Nephron (organoid): ENCODE measurements at regions not wholly inside any gene's neighbourhood (a gene's known extent, or its start where the extent isn't known, plus 50 kb on each side); places are given as distances from the start of the nearest gene placed in this dataset.

Experiments
- H3K27ac Mint-ChIP-seq, 3 experiments: 2 replicates each; pipeline ENCODE4 v1.8.0; 2020; ENCODE audit warnings: mixed read lengths in 3 of 3, mild to moderate bottlenecking in 2 of 3, moderate library complexity in 1 of 3
- H3K27me3 Mint-ChIP-seq: 2 replicates; pipeline ENCODE4 v1.8.0; 2021; ENCODE audit warnings: low read depth, mild to moderate bottlenecking, moderate library complexity, mixed read lengths
- H3K36me3 Mint-ChIP-seq: 2 replicates; pipeline ENCODE4 v1.8.0; 2020; ENCODE audit warnings: low read depth, mixed read lengths
- H3K4me1 Mint-ChIP-seq: 2 replicates; pipeline ENCODE4 v1.8.0; 2020; ENCODE audit warnings: mixed read lengths
- H3K4me3 Mint-ChIP-seq, 3 experiments: 2 replicates each; pipeline ENCODE4 v1.8.0; 2020; ENCODE audit warnings: mild to moderate bottlenecking in 3 of 3, mixed read lengths in 3 of 3, moderate library complexity in 2 of 3
- H3K9me3 Mint-ChIP-seq: 2 replicates; pipeline ENCODE4 v1.8.0; 2020; ENCODE audit warnings: mixed read lengths
- CTCF ChIP-seq, 3 experiments: fragments of 200-600 bp; sonication (generic); IDR thresholded peaks; one replicate each; pipeline ENCODE4 v1.5.0; 2021; ENCODE audit warnings: antibody characterized with exemption in 3 of 3; ENCODE audit not compliant: unreplicated experiment in 3 of 3

GRCh38 chr20:17793986-17794385, 94.2 kb downstream of the BANF2 start:
- no peak for TF ChIP-seq CTCF (IDR thresholded peaks at IDR 0.05; ENCODE audit: unreplicated experiment in 3 of 3)
- peaks cover 19% of the 10 kb centered on the region for H3K4me1 Mint-ChIP-seq
- H3K36me3 Mint-ChIP-seq, result no peaks in the 10 kb centered on the region
- no peak overlapping the region for H3K27ac Mint-ChIP-seq
- peaks cover 8% of the 10 kb centered on the region for H3K9me3 Mint-ChIP-seq
- no peaks in the 10 kb centered on the region for H3K27me3 Mint-ChIP-seq
- no peak overlapping the region for H3K4me3 Mint-ChIP-seq

DNA sequence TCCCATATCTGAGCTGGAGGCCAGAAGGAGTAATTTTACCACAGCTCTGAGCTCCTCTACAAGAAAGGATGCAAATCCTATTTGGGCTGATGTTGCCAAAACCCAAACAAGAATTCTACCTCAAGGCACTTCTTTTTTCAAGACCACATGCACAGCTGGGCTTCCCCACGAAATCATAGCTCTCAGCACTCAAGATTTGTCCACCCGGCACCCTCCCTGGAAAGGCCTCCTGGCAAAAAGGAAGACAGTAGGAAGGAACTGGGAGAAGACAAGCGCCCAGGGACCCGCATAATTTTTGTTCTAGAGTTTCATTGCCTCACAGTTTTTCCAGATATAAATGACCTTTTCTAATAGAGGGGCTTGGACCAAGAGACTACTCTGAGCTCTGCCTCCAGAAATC, 90.5 kb downstream of the BANF2 start:
- Mint-ChIP-seq H3K9me3 (peaks cover 5% of the 10 kb centered on the region), H3K27me3 (peaks cover 4% of the 10 kb centered on the region), H3K27ac (peak overlapping the region in 2 of 3 experiments; percentile 69 to 85), H3K4me3 (no peak overlapping the region), H3K4me1 (peaks cover 21% of the 10 kb centered on the region), H3K36me3 (no peaks in the 10 kb centered on the region)
- no peak for TF ChIP-seq CTCF (IDR thresholded peaks at IDR 0.05; ENCODE audit: unreplicated experiment in 3 of 3)

GRCh38 chr20:17787816-17788215, 88.0 kb downstream of the BANF2 start:
- Mint-ChIP-seq H3K9me3 (no peaks in the 10 kb centered on the region), H3K27me3 (peaks cover 8% of the 10 kb centered on the region), H3K4me3 (no peak overlapping the region), H3K4me1 (peaks cover 20% of the 10 kb centered on the region), H3K27ac (peak overlapping the region in 1 of 3 experiments; percentile 79), H3K36me3 (no peaks in the 10 kb centered on the region)
- TF ChIP-seq CTCF (IDR thresholded peaks at IDR 0.05; ENCODE audit: unreplicated experiment in 3 of 3), result no peak

- no peak for TF ChIP-seq CTCF (IDR thresholded peaks at IDR 0.05; ENCODE audit: unreplicated experiment in 3 of 3)
- H3K27me3 Mint-ChIP-seq, result peaks cover 8% of the 10 kb centered on the region
- no peaks in the 10 kb centered on the region for H3K9me3 Mint-ChIP-seq
- H3K4me1 Mint-ChIP-seq, result peaks cover 26% of the 10 kb centered on the region
- no peak overlapping the region for H3K4me3 Mint-ChIP-seq
- peak overlapping the region; percentile 37 to 94 (median 92) for H3K27ac Mint-ChIP-seq
- H3K36me3 Mint-ChIP-seq, result no peaks in the 10 kb centered on the region
Measured at GRCh38 chr20:17786221-17786718, 86.5 kb downstream of the BANF2 start.
